ENCODE measurements at regions not wholly inside any gene's neighbourhood (a gene's known extent, or its start where the extent isn't known, plus 50 kb on each side); places are given as distances from the start of the nearest gene placed in this dataset.

DNA sequence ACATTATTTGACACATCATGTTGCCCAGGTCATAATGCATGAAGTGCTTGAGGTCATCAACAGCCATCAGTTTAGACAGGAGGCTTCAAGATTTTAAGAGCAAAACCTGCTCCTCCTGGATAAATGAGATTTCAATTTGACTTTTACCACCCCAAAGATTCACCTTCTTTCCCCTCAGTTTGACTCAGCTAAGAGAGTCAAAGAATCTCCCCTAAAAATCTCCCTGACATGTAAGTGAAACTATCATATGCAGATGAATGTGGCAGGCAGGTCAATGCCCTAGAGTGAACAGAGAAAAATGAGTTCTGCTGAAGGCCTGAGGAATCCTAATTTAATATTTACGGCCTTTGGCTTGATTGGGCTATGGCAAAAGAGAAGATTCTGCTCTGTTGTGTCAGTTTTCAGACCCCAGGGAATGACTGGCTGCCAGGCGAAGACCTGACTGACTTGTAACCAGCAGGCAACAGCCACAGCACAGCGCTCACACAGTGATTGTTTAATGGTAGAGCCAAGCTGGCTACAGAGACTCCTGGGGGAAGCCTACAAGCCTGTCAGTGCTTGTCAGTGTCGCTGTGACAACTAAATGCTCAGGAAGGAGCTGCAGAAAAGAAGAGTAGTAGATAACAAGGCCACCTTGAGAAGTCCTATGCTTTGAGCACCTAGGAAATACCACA is 491.2 kb upstream of the LRRC4C start:
- Histone ChIP-seq H3K27me3 (no peaks in the 10 kb centered on the region), H3K9me3 (no peaks in the 10 kb centered on the region), H3K36me3 (no peaks in the 10 kb centered on the region), H3K4me1 (no peaks in the 10 kb centered on the region), H3K4me3 (no peak overlapping the region), H3K27ac (no peak overlapping the region)
- WGBS, result 62% methylated on average over 4 of the region's 4 CpGs
- TF ChIP-seq POLR2AphosphoS5 (IDR thresholded peaks at IDR 0.05) (no peak), EP300 (IDR thresholded peaks at IDR 0.05) (no peak)
- no peak for DNase-seq (ENCODE audit: low spot score in 2 of 2)

DNA sequence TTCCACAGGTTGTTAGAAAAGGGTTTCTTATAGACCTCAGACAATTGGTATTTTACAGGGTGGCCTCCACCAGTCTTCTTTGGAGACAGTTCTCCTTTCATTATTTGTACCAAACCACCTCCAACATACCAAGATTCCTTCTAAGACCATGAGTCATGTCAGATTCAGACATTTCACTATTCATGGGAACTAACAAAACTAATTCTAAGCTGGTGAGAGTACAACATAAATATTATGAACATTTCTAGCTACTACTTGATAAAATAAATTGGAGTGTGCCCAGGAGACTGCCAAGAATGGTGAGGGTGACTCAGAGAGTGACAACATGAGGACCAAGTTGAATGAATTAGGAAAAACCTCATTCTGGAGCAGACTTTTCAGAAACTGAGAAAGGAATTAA is 494.6 kb upstream of the LRRC4C start:
- no peak for TF ChIP-seq POLR2A (IDR thresholded peaks at IDR 0.05)
- no peak for TF ChIP-seq POLR2AphosphoS5 (IDR thresholded peaks at IDR 0.05)
- TF ChIP-seq, protein P1, sequence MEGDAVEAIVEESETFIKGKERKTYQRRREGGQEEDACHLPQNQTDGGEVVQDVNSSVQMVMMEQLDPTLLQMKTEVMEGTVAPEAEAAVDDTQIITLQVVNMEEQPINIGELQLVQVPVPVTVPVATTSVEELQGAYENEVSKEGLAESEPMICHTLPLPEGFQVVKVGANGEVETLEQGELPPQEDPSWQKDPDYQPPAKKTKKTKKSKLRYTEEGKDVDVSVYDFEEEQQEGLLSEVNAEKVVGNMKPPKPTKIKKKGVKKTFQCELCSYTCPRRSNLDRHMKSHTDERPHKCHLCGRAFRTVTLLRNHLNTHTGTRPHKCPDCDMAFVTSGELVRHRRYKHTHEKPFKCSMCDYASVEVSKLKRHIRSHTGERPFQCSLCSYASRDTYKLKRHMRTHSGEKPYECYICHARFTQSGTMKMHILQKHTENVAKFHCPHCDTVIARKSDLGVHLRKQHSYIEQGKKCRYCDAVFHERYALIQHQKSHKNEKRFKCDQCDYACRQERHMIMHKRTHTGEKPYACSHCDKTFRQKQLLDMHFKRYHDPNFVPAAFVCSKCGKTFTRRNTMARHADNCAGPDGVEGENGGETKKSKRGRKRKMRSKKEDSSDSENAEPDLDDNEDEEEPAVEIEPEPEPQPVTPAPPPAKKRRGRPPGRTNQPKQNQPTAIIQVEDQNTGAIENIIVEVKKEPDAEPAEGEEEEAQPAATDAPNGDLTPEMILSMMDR (IDR thresholded peaks at IDR 0.05), result no peak
- no peak for TF ChIP-seq EP300 (IDR thresholded peaks at IDR 0.05)
- Histone ChIP-seq H3K4me3 (no peak overlapping the region), H3K9me3 (no peaks in the 10 kb centered on the region), H3K27ac (no peak overlapping the region), H3K4me1 (no peaks in the 10 kb centered on the region), H3K36me3 (no peaks in the 10 kb centered on the region), H3K27me3 (no peaks in the 10 kb centered on the region)
- no peak for DNase-seq (ENCODE audit: low spot score in 2 of 2)

DNA sequence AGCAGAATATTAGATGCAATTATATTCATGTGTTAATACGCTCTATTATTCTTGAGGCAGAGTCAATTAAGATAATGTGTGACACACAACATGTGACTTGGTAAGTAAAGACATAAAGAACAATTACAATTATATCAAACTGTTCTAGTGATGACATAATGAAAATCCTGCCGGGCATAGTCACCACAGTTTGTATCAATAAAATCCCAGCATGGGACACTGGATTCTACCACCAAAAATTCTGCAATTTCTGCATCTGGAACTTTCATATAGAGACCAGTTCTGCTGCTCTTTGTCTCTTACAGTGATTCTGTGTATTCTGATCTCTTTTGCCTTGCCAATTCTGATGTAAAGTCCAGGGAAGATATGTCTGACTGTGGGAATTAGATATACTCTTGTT is 495.6 kb upstream of the LRRC4C start:
- H3K4me1 ChIP-seq, result no peaks in the 10 kb centered on the region
- no peaks in the 10 kb centered on the region for H3K9me3 ChIP-seq
- no peak overlapping the region for H3K27ac ChIP-seq
- no peaks in the 10 kb centered on the region for H3K36me3 ChIP-seq
- TF ChIP-seq EP300 (IDR thresholded peaks at IDR 0.05), result no peak
- TF ChIP-seq, protein P1 (IDR thresholded peaks at IDR 0.05), result no peak
- TF ChIP-seq POLR2AphosphoS5 (IDR thresholded peaks at IDR 0.05), result no peak
- TF ChIP-seq POLR2A (IDR thresholded peaks at IDR 0.05), result no peak
- H3K4me3 ChIP-seq, result no peak overlapping the region
- no peaks in the 10 kb centered on the region for H3K27me3 ChIP-seq
- 84% methylated on average over 2 of the region's 2 CpGs for WGBS
- no peak for DNase-seq (ENCODE audit: low spot score in 2 of 2)

DNA sequence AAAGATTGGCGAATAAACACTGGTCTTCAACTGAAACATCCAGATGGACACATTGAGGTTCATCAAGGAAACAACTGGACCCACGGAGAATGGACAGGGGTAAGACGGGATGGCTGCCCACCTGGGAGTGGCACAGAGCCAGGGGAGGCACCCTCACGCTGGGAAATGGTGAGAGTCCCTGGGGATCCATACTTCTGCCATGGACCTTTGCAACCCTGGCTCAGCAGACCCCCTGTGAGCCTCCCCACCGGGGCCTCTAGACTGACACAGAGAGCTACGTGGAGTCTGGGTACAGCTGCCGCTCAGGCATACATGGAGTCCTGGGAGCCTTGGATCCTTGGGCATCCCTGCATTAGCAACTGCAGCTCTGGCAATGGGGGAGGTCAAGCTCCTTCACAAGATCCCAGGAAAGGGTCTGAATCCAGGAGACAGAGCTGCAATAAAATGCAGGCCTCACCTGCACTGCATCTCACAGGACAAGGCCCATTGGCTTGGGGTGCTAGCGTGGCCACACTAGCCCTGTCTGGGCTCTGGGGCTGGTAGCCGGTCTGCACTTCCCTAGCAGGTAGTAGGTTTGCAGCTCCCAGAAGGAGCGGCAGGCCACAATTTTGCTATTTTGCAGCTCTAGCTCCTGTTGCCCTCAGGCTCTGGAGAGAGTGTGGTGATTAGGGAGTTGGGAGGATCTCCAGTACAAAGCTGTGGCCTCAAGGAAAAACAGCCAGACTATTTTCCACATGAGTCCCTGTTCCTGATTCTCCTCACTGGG is 496.4 kb upstream of the LRRC4C start:
- no peaks in the 10 kb centered on the region for H3K27me3 ChIP-seq
- no peak overlapping the region for H3K27ac ChIP-seq
- H3K9me3 ChIP-seq, result no peaks in the 10 kb centered on the region
- no peak for TF ChIP-seq EP300 (IDR thresholded peaks at IDR 0.05)
- TF ChIP-seq, protein P1 (IDR thresholded peaks at IDR 0.05), result no peak
- no peak for TF ChIP-seq POLR2A (IDR thresholded peaks at IDR 0.05)
- TF ChIP-seq POLR2AphosphoS5 (IDR thresholded peaks at IDR 0.05), result no peak
- no peaks in the 10 kb centered on the region for H3K4me1 ChIP-seq
- H3K4me3 ChIP-seq, result no peak overlapping the region
- no peak for DNase-seq (ENCODE audit: low spot score in 2 of 2)
- no peaks in the 10 kb centered on the region for H3K36me3 ChIP-seq
- WGBS, result 89% methylated on average over 6 of the region's 10 CpGs

DNA sequence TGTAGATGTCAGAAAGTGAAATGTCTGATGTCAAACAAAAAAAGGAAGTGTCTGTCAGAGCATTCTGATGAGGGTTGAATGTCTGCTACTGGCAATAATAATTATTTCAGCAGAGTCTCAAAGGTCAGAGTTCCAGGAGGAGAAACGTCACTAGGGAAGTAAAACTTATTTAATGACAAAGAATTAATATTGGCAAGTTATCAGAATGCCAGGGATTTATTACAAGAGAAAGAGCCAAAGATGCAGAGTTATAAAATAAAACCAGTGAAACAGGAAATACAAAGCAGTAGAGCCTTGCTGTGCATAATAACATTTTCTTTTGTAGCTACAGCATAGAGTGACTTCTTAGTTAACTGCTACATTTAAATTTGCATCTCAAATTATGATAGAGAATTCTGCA is 504.0 kb upstream of the LRRC4C start:
- H3K4me3 ChIP-seq, result no peak overlapping the region
- no peak for DNase-seq (ENCODE audit: low spot score in 2 of 2)
- no peaks in the 10 kb centered on the region for H3K4me1 ChIP-seq
- H3K36me3 ChIP-seq, result no peaks in the 10 kb centered on the region
- no peak overlapping the region for H3K27ac ChIP-seq
- TF ChIP-seq POLR2AphosphoS5 (IDR thresholded peaks at IDR 0.05) (no peak), EP300 (IDR thresholded peaks at IDR 0.05) (no peak), POLR2A (IDR thresholded peaks at IDR 0.05) (no peak)
- TF ChIP-seq, protein P1 (IDR thresholded peaks at IDR 0.05), result no peak
- H3K27me3 ChIP-seq, result no peaks in the 10 kb centered on the region
- WGBS, result 0% methylated on average over 1 of the region's 1 CpG
- H3K9me3 ChIP-seq, result peaks cover 4% of the 10 kb centered on the region

All from suprapubic skin (tissue), 4 donors.